ENCODE measurements at regions not wholly inside any gene's neighbourhood (a gene's known extent, or its start where the extent isn't known, plus 50 kb on each side); places are given as distances from the start of the nearest gene placed in this dataset.

- TF ChIP-seq POLR2A (IDR thresholded peaks at IDR 0.05) (no peak), CTCF (IDR thresholded peaks at IDR 0.05) (no peak)
These were observed 340.4 kb downstream of the NKX6-1 start for GRCh38 chr4:84158670-84159069.

Measured in tibial nerve (tissue), 3 donors.